Common myeloid progenitor, CD34-positive (primary cell): ENCODE measurements at regions not wholly inside any gene's neighbourhood (a gene's known extent, or its start where the extent isn't known, plus 50 kb on each side); places are given as distances from the start of the nearest gene placed in this dataset.

Source experiments
- CTCF ChIA-PET: fragments of 350-600 bp; sonication (Branson Sonifier 250); formaldehyde crosslinking; loops from one replicate; lab custom pipeline; 2021; ENCODE audit warnings: antibody characterized with exemption; lab: Charles Lee
- POLR2A ChIA-PET: fragments of 350-600 bp; sonication (Branson Sonifier 250); formaldehyde crosslinking; loops from one replicate; lab custom pipeline; 2021; ENCODE audit warnings: antibody characterized with exemption; lab: Charles Lee
- DNase-seq, 3 donors: peaks; one replicate each; pipeline versions ENCODE4 v3.0.0 to v3.0.0-alpha.2; 2013
- H3K27ac ChIP-seq, 2 experiments: 1 replicate in 1 of 2; 2 replicates in 1 of 2; pipeline ENCODE4 v1.7.0; 2013; ENCODE audit warnings: inconsistent platforms in 2 of 2, low read length in 2 of 2, mild to moderate bottlenecking in 2 of 2, low read depth in 1 of 2, moderate library complexity in 1 of 2; ENCODE audit not compliant: severe bottlenecking in 2 of 2, insufficient read depth in 1 of 2, poor library complexity in 1 of 2
- H3K27me3 ChIP-seq, 5 experiments: replicated peaks in 2 of 5; 1 replicate in 3 of 5; 2 replicates in 2 of 5; pipeline versions ENCODE4 v1.6.1 to v1.7.0; 2013; ENCODE audit warnings: low read length in 4 of 5, mild to moderate bottlenecking in 2 of 5, moderate library complexity in 2 of 5, inconsistent platforms in 1 of 5; ENCODE audit not compliant: insufficient read depth in 5 of 5, control insufficient read depth in 4 of 5
- H3K36me3 ChIP-seq, 4 experiments: 1 replicate in 2 of 4; 2 replicates in 2 of 4; pipeline versions ENCODE4 v1.6.1 to v1.7.0; 2013; ENCODE audit warnings: low read length in 3 of 4, control low read depth in 1 of 4, mild to moderate bottlenecking in 1 of 4; ENCODE audit not compliant: control insufficient read depth in 4 of 4, insufficient read depth in 4 of 4
- H3K4me1 ChIP-seq, 4 experiments: 1 replicate in 3 of 4; 2 replicates in 1 of 4; pipeline versions ENCODE4 v1.6.1 to v1.7.1; 2013; ENCODE audit warnings: low read length in 3 of 4, mild to moderate bottlenecking in 3 of 4, control low read depth in 1 of 4, inconsistent platforms in 1 of 4, moderate library complexity in 1 of 4; ENCODE audit not compliant: control insufficient read depth in 4 of 4, insufficient read depth in 4 of 4; ENCODE audit errors: control extremely low read depth in 1 of 4
- H3K4me3 ChIP-seq, 7 experiments: 1 replicate in 4 of 7; 2 replicates in 3 of 7; pipeline versions ENCODE4 v1.5.1 to v1.7.0; 2013; ENCODE audit warnings: mild to moderate bottlenecking in 7 of 7, low read length in 6 of 7, moderate library complexity in 6 of 7, inconsistent platforms in 2 of 7, low read depth in 2 of 7, control low read depth in 1 of 7; ENCODE audit not compliant: insufficient read depth in 4 of 7, control insufficient read depth in 1 of 7; ENCODE audit errors: extremely low read depth in 1 of 7
- H3K9me3 ChIP-seq, 5 experiments: 1 replicate in 4 of 5; 2 replicates in 1 of 5; pipeline versions ENCODE4 v1.6.1 to v1.7.1; 2013; ENCODE audit warnings: low read length in 4 of 5, mild to moderate bottlenecking in 2 of 5, inconsistent platforms in 1 of 5, low read depth in 1 of 5, moderate library complexity in 1 of 5; ENCODE audit not compliant: control insufficient read depth in 4 of 5, insufficient read depth in 2 of 5; ENCODE audit errors: control extremely low read depth in 1 of 5
- WGBS: methylation state at CpG from one replicate; pipeline ENCODE4 v1.1.5; 2013; ENCODE audit not compliant: insufficient coverage; 5-methylcytosine and 5-hydroxymethylcytosine counted together

DNA sequence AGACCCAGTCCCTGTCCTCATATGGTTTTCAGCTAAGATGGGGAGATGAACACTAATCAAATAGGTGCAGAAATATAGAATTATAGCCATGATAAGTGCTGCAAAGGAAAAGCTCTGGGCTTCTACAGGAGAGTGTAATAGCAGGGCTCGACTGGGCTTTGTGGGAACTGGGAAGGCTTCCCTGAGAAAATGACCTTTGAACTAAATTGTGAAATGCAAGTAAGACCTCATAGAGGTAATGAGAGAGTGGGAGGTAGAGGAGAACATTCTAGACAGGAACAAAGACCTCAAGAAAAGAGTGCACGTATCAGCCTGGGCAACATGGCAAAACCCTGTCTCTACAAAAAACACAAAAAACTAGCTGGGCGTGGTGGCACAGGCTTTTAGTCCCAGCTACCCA, 231.6 kb downstream of the ABHD5 start:
- CTCF ChIA-PET = no interaction called here
- Histone ChIP-seq H3K27ac (no peak overlapping the region), H3K36me3 (no peaks in the 10 kb centered on the region), H3K9me3 (peaks cover 0 to 3% (median 1%) of the 10 kb centered on the region in 5 experiments), H3K27me3 (peaks cover 0 to 5% (median 0%) of the 10 kb centered on the region in 5 experiments), H3K4me1 (peaks cover 0 to 13% (median 11%) of the 10 kb centered on the region in 4 experiments), H3K4me3 (no peak overlapping the region)
- no peak for DNase-seq
- POLR2A ChIA-PET = no interaction called here
- 90% methylated on average over 2 of the region's 3 CpGs for WGBS

GRCh38 chr3:43923104-43923882, 232.6 kb downstream of the ABHD5 start:
- Histone ChIP-seq H3K27ac (no peak overlapping the region), H3K4me1 (peaks cover 0 to 13% (median 11%) of the 10 kb centered on the region in 4 experiments), H3K36me3 (no peaks in the 10 kb centered on the region), H3K9me3 (peaks cover 0 to 3% (median 0%) of the 10 kb centered on the region in 5 experiments), H3K4me3 (peak overlapping the region in 2 of 7 experiments; percentile 23 to 30), H3K27me3 (peaks cover 0 to 7% (median 2%) of the 10 kb centered on the region in 5 experiments)
- peak in 1 of 3 donors; percentile 15 for DNase-seq
- 15% methylated on average over 11 of the region's 13 CpGs for WGBS
- CTCF ChIA-PET = interaction anchor here (0.6 kb wide), 1 partner anchor 140 kb away, joined by 3 read pairs; no protein-coding TSS in a partner anchor
- POLR2A ChIA-PET = no interaction called here

GRCh38 chr3:43926055-43926454, 235.3 kb downstream of the ABHD5 start:
- Histone ChIP-seq H3K36me3 (no peaks in the 10 kb centered on the region), H3K9me3 (peaks cover 0 to 3% (median 0%) of the 10 kb centered on the region in 5 experiments), H3K4me1 (peaks cover 0 to 13% (median 11%) of the 10 kb centered on the region in 4 experiments), H3K27me3 (peaks cover 0 to 11% (median 1%) of the 10 kb centered on the region in 5 experiments), H3K27ac (no peak overlapping the region), H3K4me3 (no peak overlapping the region)
- WGBS = 92% methylated on average over 4 of the region's 5 CpGs
- DNase-seq = no peak
- ChIA-PET CTCF (no interaction called here), POLR2A (no interaction called here)

DNA sequence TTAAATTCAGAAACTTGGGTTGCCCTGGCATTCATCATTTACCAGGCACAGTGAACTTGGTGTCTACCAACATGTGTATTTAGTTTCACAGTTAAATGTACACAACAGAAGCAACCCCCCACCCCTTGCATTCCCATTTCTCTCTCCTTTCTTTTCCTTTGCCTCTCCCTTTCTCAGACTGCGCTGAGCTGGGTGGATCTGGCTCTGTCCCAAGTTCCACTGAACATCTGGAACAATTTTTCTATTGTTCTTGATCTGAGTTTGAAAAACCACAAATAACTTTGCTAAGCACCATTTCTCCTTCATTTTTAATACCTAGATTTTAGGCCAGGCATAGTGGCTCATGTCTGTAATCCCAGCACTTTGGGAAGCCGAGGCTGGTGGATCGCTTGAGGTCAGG, 242.2 kb downstream of the ABHD5 start:
- DNase-seq = no peak
- Histone ChIP-seq H3K27ac (no peak overlapping the region), H3K27me3 (peaks cover 0 to 5% (median 0%) of the 10 kb centered on the region in 5 experiments), H3K9me3 (no peaks in the 10 kb centered on the region), H3K4me1 (no peaks in the 10 kb centered on the region), H3K36me3 (no peaks in the 10 kb centered on the region), H3K4me3 (no peak overlapping the region)
- ChIA-PET CTCF (no interaction called here), POLR2A (no interaction called here)
- 56% methylated on average over 2 of the region's 3 CpGs for WGBS

DNA sequence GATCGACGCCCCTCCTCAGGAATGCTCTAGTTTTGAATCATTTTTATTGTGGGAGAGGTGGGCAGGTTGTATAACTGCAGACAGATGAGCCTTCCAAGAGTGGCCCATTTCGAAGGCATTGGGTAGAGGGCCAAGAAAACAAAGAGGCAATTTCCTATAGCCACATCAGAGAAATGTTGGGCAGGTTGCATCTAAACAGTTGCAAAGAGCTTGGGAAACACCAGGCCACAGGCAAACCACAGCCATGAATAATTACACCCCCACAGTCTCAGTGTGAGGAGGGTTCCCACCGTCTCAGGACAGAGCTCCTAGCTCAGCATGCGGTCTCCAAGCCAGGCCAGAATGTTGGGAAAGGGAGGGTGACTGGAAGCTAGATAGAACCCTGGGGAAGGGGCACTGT, 257.3 kb downstream of the ABHD5 start:
- no peak overlapping the region for H3K27ac ChIP-seq
- CTCF ChIA-PET = no interaction called here
- H3K9me3 ChIP-seq = no peaks in the 10 kb centered on the region
- POLR2A ChIA-PET = no interaction called here
- H3K4me3 ChIP-seq = no peak overlapping the region
- no peaks in the 10 kb centered on the region for H3K4me1 ChIP-seq
- H3K36me3 ChIP-seq = no peaks in the 10 kb centered on the region
- H3K27me3 ChIP-seq = peaks cover 0 to 9% (median 2%) of the 10 kb centered on the region in 5 experiments
- DNase-seq = no peak
- WGBS = 92% methylated on average over 2 of the region's 5 CpGs

DNA sequence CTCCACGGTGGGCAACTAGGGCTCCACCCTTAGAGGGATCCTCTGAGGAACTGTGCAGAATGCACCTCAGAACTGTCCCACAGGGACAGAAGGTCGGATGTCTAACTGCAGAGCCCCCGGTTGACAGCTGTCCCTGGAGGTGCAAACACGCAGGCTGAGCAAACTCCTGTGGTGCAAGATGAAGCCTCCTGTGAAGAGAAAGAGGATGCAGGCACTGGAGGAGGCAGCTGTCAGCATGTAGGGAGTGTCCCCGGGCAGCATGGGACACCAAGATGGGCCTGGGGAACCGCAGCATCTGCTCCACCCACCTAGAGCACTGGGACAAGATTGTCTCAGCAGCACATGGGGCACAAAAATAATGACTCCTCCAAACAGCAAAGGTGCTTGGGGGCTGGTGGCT, 258.9 kb downstream of the ABHD5 start:
- CTCF ChIA-PET = no interaction called here
- Histone ChIP-seq H3K27me3 (peaks cover 0 to 9% (median 3%) of the 10 kb centered on the region in 5 experiments), H3K36me3 (no peaks in the 10 kb centered on the region), H3K27ac (no peak overlapping the region), H3K9me3 (no peaks in the 10 kb centered on the region), H3K4me1 (no peaks in the 10 kb centered on the region), H3K4me3 (no peak overlapping the region)
- no peak for DNase-seq
- WGBS = 92% methylated on average over 6 of the region's 6 CpGs
- POLR2A ChIA-PET = no interaction called here

GRCh38 chr3:43950775-43951174, 260.0 kb downstream of the ABHD5 start:
- H3K4me3 ChIP-seq = no peak overlapping the region
- no peaks in the 10 kb centered on the region for H3K4me1 ChIP-seq
- DNase-seq = no peak
- no peak overlapping the region for H3K27ac ChIP-seq
- CTCF ChIA-PET = no interaction called here
- no peaks in the 10 kb centered on the region for H3K36me3 ChIP-seq
- H3K27me3 ChIP-seq = peaks cover 0 to 11% (median 6%) of the 10 kb centered on the region in 5 experiments
- POLR2A ChIA-PET = no interaction called here
- H3K9me3 ChIP-seq = no peaks in the 10 kb centered on the region
- 86% methylated on average over 4 of the region's 4 CpGs for WGBS
